ENCODE measurements at regions not wholly inside any gene's neighbourhood (a gene's known extent, or its start where the extent isn't known, plus 50 kb on each side); places are given as distances from the start of the nearest gene placed in this dataset.

GRCh38 chrX:16310326-16310725 lies 143.0 kb downstream of the MAGEB17 start:
- Histone ChIP-seq H3K4me1 (no peaks in the 10 kb centered on the region), H3K9me3 (replicated peaks in 1 of 11) (no peaks in the 10 kb centered on the region), H3K4me3 (no peak overlapping the region), H4K20me1 (peaks cover 0 to 3% (median 0%) of the 10 kb centered on the region in 11 experiments; a peak in 1 of 22 replicates), H3K36me3 (no peaks in the 10 kb centered on the region), H3K9ac (no peak overlapping the region), H3K27me3 (peaks cover 82 to 97% (median 92%) of the 10 kb centered on the region in 11 experiments), H3K27ac (no peak overlapping the region), H3K4me2 (no peak overlapping the region)
- TF ChIP-seq Cebpa-rat (IDR thresholded peaks at IDR 0.05): no peak

DNA sequence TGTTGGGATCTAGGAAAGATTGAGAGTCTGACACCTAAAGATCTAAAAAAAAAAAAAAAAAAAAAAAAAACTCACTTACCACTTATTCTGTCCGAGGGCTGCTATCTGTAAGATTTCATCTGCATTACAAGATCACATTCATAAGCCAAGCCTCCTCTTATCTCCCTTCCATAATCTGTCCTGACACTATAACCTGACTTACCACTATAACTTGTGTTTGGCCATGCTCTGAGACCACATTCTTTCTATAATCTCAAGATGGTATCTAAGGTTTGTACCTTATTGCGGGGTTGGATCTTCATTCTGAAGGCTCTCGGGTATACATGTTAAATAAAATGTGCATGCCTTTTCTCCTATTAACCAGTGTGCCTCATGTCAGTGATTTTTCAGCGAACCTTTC lies 144.4 kb downstream of the MAGEB17 start:
- no peak overlapping the region for H3K4me2 ChIP-seq
- H3K9ac ChIP-seq: no peak overlapping the region
- H3K36me3 ChIP-seq: no peaks in the 10 kb centered on the region
- peaks cover 88 to 99% (median 98%) of the 10 kb centered on the region in 11 experiments for H3K27me3 ChIP-seq
- H3K4me1 ChIP-seq: no peaks in the 10 kb centered on the region
- no peak overlapping the region for H3K4me3 ChIP-seq
- no peak for TF ChIP-seq Cebpa-rat (IDR thresholded peaks at IDR 0.05)
- peaks cover 0 to 3% (median 0%) of the 10 kb centered on the region in 11 experiments; a peak in 1 of 22 replicates for H4K20me1 ChIP-seq
- no peaks in the 10 kb centered on the region for H3K9me3 ChIP-seq (replicated peaks in 1 of 11)
- H3K27ac ChIP-seq: no peak overlapping the region

DNA sequence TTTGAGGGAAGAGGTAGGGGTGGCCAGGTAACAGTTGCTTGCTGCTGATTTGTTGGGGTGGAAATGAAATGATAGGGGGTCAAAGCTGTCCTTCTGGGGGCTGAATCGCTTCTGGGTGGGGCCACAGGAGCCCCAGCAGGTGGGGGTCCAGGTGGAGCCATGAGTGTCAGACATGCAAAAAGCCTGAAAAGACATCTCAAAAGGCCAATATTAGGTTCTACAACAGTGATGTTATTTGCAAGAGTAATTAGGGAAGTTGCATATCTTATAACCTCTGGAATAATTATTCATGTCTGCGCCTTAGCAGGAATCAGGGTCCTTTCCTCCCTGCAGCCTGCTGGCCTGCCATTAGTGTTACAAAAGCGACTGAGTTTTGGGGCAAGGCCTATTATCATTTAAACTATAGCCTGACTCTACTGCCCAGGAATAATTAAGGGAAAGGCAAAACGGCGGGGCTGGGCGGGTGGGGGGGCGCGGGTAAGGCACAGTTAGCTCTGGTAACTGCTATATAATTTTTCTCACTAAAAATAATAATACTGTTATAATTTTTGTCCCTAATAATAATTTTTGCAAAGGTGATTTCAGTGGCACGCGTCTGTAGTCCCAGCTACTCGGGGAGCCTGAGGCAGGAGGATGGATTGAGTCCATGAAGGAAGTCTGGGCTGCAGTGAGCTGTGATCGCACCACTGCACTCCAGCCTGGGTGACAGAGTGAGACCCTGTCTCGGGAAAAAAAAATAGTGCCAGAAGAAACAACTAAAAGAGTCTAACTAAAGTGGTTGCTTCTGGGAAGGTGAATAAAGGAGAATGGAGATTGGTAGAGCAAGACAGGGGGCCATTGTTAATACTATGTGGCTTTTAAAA lies 145.7 kb downstream of the MAGEB17 start:
- peaks cover 90 to 100% (median 99%) of the 10 kb centered on the region in 11 experiments for H3K27me3 ChIP-seq
- TF ChIP-seq Cebpa-rat (IDR thresholded peaks at IDR 0.05): no peak
- H3K4me2 ChIP-seq: no peak overlapping the region
- no peaks in the 10 kb centered on the region for H3K9me3 ChIP-seq (replicated peaks in 1 of 11)
- H3K4me3 ChIP-seq: no peak overlapping the region
- H3K9ac ChIP-seq: no peak overlapping the region
- H3K4me1 ChIP-seq: no peaks in the 10 kb centered on the region
- H3K36me3 ChIP-seq: no peaks in the 10 kb centered on the region
- peaks cover 0 to 3% (median 0%) of the 10 kb centered on the region in 11 experiments; a peak in 1 of 22 replicates for H4K20me1 ChIP-seq
- no peak overlapping the region for H3K27ac ChIP-seq

GRCh38 chrX:16316331-16316730 lies 149.1 kb downstream of the MAGEB17 start:
- Histone ChIP-seq H3K27me3 (peaks cover 80 to 100% (median 93%) of the 10 kb centered on the region in 11 experiments), H3K4me3 (no peak overlapping the region), H3K36me3 (no peaks in the 10 kb centered on the region), H3K9ac (no peak overlapping the region), H4K20me1 (peaks cover 0 to 3% (median 0%) of the 10 kb centered on the region in 11 experiments; a peak in 1 of 22 replicates), H3K4me2 (no peak overlapping the region), H3K4me1 (no peaks in the 10 kb centered on the region), H3K27ac (no peak overlapping the region), H3K9me3 (replicated peaks in 1 of 11) (peaks cover 0 to 10% (median 0%) of the 10 kb centered on the region in 11 experiments; a peak in 6 of 22 replicates)
- TF ChIP-seq Cebpa-rat (IDR thresholded peaks at IDR 0.05): no peak

GRCh38 chrX:16319929-16320328 lies 152.6 kb downstream of the MAGEB17 start:
- Histone ChIP-seq H4K20me1 (no peaks in the 10 kb centered on the region; a peak in 1 of 22 replicates), H3K36me3 (no peaks in the 10 kb centered on the region), H3K27ac (no peak overlapping the region), H3K4me2 (no peak overlapping the region), H3K27me3 (peaks cover 47 to 67% (median 61%) of the 10 kb centered on the region in 11 experiments), H3K4me3 (no peak overlapping the region), H3K9me3 (replicated peaks in 1 of 11) (peaks cover 0 to 18% (median 4%) of the 10 kb centered on the region in 11 experiments; a peak in 7 of 22 replicates), H3K4me1 (no peaks in the 10 kb centered on the region), H3K9ac (no peak overlapping the region)
- no peak for TF ChIP-seq Cebpa-rat (IDR thresholded peaks at IDR 0.05)

- H3K4me3 ChIP-seq: no peak overlapping the region
- no peak overlapping the region for H3K4me2 ChIP-seq
- H3K27ac ChIP-seq: no peak overlapping the region
- no peaks in the 10 kb centered on the region for H3K4me1 ChIP-seq
- H3K36me3 ChIP-seq: no peaks in the 10 kb centered on the region
- TF ChIP-seq Cebpa-rat (IDR thresholded peaks at IDR 0.05): no peak
- H3K9ac ChIP-seq: no peak overlapping the region
- peaks cover 0 to 18% (median 4%) of the 10 kb centered on the region in 11 experiments; a peak in 7 of 22 replicates for H3K9me3 ChIP-seq (replicated peaks in 1 of 11)
- H4K20me1 ChIP-seq: no peaks in the 10 kb centered on the region; a peak in 1 of 22 replicates
- peaks cover 39 to 57% (median 51%) of the 10 kb centered on the region in 11 experiments for H3K27me3 ChIP-seq
Observed at GRCh38 chrX:16320765-16321355, 153.6 kb downstream of the MAGEB17 start.

GRCh38 chrX:16333453-16333852 lies 166.2 kb downstream of the MAGEB17 start:
- Histone ChIP-seq H3K4me2 (no peak overlapping the region), H3K27ac (no peak overlapping the region), H3K9ac (no peak overlapping the region), H3K9me3 (replicated peaks in 1 of 11) (0 out of 22 replicates have a peak, but pooled peaks cover 0 to under 1% (median 0%) of the 10 kb centered on the region in 11 experiments), H3K27me3 (peaks cover 27 to 74% (median 66%) of the 10 kb centered on the region in 11 experiments), H3K4me3 (no peak overlapping the region), H3K4me1 (no peaks in the 10 kb centered on the region), H4K20me1 (no peaks in the 10 kb centered on the region), H3K36me3 (no peaks in the 10 kb centered on the region)
- no peak for TF ChIP-seq Cebpa-rat (IDR thresholded peaks at IDR 0.05)

DNA sequence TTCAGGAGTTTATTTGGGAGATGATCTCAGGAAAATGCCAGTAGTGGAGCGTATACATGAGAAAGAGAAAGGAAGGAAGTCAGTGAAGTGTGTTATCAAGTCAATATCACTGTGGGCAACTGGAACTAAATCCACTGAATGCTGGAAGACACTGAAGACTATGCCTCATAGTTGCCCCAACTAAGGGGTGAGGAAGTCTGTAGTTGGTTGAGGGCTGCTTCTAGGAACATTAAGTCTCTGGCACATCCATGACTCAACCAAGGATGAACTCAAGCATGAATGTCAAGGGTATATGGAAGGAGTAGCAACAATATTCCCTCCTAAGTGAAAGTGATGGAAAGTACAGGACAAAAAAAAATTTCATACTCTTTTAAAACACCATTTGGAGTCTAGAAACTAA lies 167.9 kb downstream of the MAGEB17 start:
- H3K36me3 ChIP-seq: no peaks in the 10 kb centered on the region
- H3K9me3 ChIP-seq (replicated peaks in 1 of 11): peaks cover 0 to 15% (median 7%) of the 10 kb centered on the region in 11 experiments; a peak in 11 of 22 replicates
- H3K9ac ChIP-seq: no peak overlapping the region
- H4K20me1 ChIP-seq: no peaks in the 10 kb centered on the region
- peaks cover 20 to 69% (median 51%) of the 10 kb centered on the region in 11 experiments; a peak in 20 of 22 replicates for H3K27me3 ChIP-seq
- no peak overlapping the region for H3K27ac ChIP-seq
- no peak for TF ChIP-seq Cebpa-rat (IDR thresholded peaks at IDR 0.05)
- no peak overlapping the region for H3K4me2 ChIP-seq
- no peaks in the 10 kb centered on the region for H3K4me1 ChIP-seq
- no peak overlapping the region for H3K4me3 ChIP-seq

- no peak for TF ChIP-seq Cebpa-rat (IDR thresholded peaks at IDR 0.05)
- Histone ChIP-seq H3K27ac (no peak overlapping the region), H3K27me3 (peaks cover 70 to 99% (median 94%) of the 10 kb centered on the region in 11 experiments)
Observed at GRCh38 chrX:16347968-16348670, 180.8 kb downstream of the MAGEB17 start.

More at GRCh38 chrX:16347968-16348670, 180.8 kb downstream of the MAGEB17 start:
- no peaks in the 10 kb centered on the region; a peak in 1 of 22 replicates for H4K20me1 ChIP-seq
- no peak overlapping the region for H3K9ac ChIP-seq
- no peaks in the 10 kb centered on the region for H3K4me1 ChIP-seq
- H3K4me3 ChIP-seq: no peak overlapping the region
- no peaks in the 10 kb centered on the region; a peak in 1 of 22 replicates for H3K9me3 ChIP-seq (replicated peaks in 1 of 11)
- no peaks in the 10 kb centered on the region for H3K36me3 ChIP-seq
- H3K4me2 ChIP-seq: no peak overlapping the region

Measured in BLaER1 treated with 17β-estradiol and CSF1 and Interleukin-3, amounts not matched to agents 10 nM and 100 nM (cell line).